ENCODE measurements at regions not wholly inside any gene's neighbourhood (a gene's known extent, or its start where the extent isn't known, plus 50 kb on each side); places are given as distances from the start of the nearest gene placed in this dataset.

GRCh38 chr18:53859764-53860163, 364.7 kb downstream of the MBD2 start:
- TF ChIP-seq CTCF (IDR thresholded peaks at IDR 0.05) (no peak), POLR2A (IDR thresholded peaks at IDR 0.05) (no peak)

Data from lower leg skin (tissue), 3 donors.